RWPE1 (cell line): ENCODE measurements at regions not wholly inside any gene's neighbourhood (a gene's known extent, or its start where the extent isn't known, plus 50 kb on each side); places are given as distances from the start of the nearest gene placed in this dataset.

ENCODE experiments used
- CTCF ChIA-PET: fragments of 350-600 bp; sonication (Branson Sonifier 250); formaldehyde crosslinking; extraction: SDS; loops from one replicate; lab custom pipeline; 2021; lab: Yijun Ruan, JAX
- POLR2A ChIA-PET: fragments of 400-600 bp; formaldehyde crosslinking; extraction: SDS; loops from one replicate; lab custom pipeline; 2020; ENCODE audit warnings: antibody characterized with exemption; ENCODE audit not compliant: low non-redundant PET; lab: Yijun Ruan, JAX
- DNase-seq: peaks from one replicate; pipeline ENCODE4 v3.0.0; 2012; ENCODE audit warnings: low spot score
- H3K27ac ChIP-seq: fragments of 450-650 bp; 2 replicates; pipeline ENCODE4 v1.5.1; 2017
- TF ChIP-seq, protein P1 (sequence below): fragments of 450-650 bp; conservative IDR thresholded peaks from 2 replicates; pipeline ENCODE4 v1.5.1; 2017; ENCODE audit warnings: low read depth, mild to moderate bottlenecking

- DNase-seq, result peak; percentile 22
- TF ChIP-seq, protein P1, sequence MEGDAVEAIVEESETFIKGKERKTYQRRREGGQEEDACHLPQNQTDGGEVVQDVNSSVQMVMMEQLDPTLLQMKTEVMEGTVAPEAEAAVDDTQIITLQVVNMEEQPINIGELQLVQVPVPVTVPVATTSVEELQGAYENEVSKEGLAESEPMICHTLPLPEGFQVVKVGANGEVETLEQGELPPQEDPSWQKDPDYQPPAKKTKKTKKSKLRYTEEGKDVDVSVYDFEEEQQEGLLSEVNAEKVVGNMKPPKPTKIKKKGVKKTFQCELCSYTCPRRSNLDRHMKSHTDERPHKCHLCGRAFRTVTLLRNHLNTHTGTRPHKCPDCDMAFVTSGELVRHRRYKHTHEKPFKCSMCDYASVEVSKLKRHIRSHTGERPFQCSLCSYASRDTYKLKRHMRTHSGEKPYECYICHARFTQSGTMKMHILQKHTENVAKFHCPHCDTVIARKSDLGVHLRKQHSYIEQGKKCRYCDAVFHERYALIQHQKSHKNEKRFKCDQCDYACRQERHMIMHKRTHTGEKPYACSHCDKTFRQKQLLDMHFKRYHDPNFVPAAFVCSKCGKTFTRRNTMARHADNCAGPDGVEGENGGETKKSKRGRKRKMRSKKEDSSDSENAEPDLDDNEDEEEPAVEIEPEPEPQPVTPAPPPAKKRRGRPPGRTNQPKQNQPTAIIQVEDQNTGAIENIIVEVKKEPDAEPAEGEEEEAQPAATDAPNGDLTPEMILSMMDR, result no peak
- ChIA-PET CTCF (no interaction called here), POLR2A (no interaction called here)
- H3K27ac ChIP-seq, result no peak overlapping the region
Measured at GRCh38 chr1:164473544-164473943, 85.4 kb upstream of the PBX1 start.

GRCh38 chr1:164475834-164476233, 83.2 kb upstream of the PBX1 start:
- ChIA-PET CTCF (no interaction called here), POLR2A (no interaction called here)
- no peak for DNase-seq
- H3K27ac ChIP-seq, result no peak overlapping the region
- TF ChIP-seq, protein P1, result no peak

- ChIA-PET POLR2A (no interaction called here), CTCF (no interaction called here)
- TF ChIP-seq, protein P1, result no peak
- no peak for DNase-seq
- no peak overlapping the region for H3K27ac ChIP-seq
Measured at GRCh38 chr1:164477343-164477742, 81.6 kb upstream of the PBX1 start.

GRCh38 chr1:164479242-164479641, 79.7 kb upstream of the PBX1 start:
- CTCF ChIA-PET, result no interaction called here
- TF ChIP-seq, protein P1, result no peak
- POLR2A ChIA-PET, result no interaction called here
- no peak for DNase-seq
- H3K27ac ChIP-seq, result no peak overlapping the region

- TF ChIP-seq, protein P1, result no peak
- H3K27ac ChIP-seq, result no peak overlapping the region
- CTCF ChIA-PET, result no interaction called here
- DNase-seq, result no peak
- POLR2A ChIA-PET, result no interaction called here
Measured at GRCh38 chr1:164480285-164480907, 78.6 kb upstream of the PBX1 start.

DNA sequence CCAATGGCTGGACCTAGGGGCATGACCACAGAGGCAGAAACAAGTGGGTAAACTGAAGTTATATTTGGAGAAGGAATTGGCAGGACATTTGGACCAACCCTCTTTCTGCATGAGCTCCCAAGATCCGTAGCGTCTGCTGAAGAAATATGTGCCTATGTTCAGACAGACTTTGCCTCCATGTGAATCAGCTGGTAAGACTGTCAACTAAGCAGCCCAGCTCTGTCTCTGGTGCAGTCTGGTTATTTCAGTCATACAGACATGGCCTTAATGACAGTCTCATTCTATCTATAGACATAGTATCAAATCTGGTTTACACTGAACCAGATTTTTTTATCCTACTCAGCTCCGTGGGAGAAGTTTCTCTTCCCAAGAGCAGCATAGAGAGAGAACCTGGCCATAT, 63.1 kb upstream of the PBX1 start:
- DNase-seq, result no peak
- no peak overlapping the region for H3K27ac ChIP-seq
- TF ChIP-seq, protein P1, result no peak
- ChIA-PET POLR2A (no interaction called here), CTCF (interaction anchor here (0.5 kb wide), 1 partner anchor 866 kb away, joined by 3 read pairs; no protein-coding TSS in a partner anchor)
